HEK293 (cell line): ENCODE measurements at regions not wholly inside any gene's neighbourhood (a gene's known extent, or its start where the extent isn't known, plus 50 kb on each side); places are given as distances from the start of the nearest gene placed in this dataset.

Experiments
- SALL2 ChIP-seq: fragments of 450-650 bp; formaldehyde crosslinking; IDR thresholded peaks from 2 replicates; pipeline ENCODE4 v1.5.0; 2017; ENCODE audit warnings: missing biosample characterization, mild to moderate bottlenecking, missing genetic modification characterization, borderline replicate concordance
- SP2 ChIP-seq: fragments of 450-650 bp; formaldehyde crosslinking; IDR thresholded peaks from 2 replicates; pipeline ENCODE4 v1.5.1; 2016; ENCODE audit warnings: missing biosample characterization, missing genetic modification characterization
- SP7 ChIP-seq: fragments of 450-650 bp; formaldehyde crosslinking; IDR thresholded peaks from 2 replicates; pipeline ENCODE4 v1.5.1; 2016; ENCODE audit warnings: missing biosample characterization, missing genetic modification characterization
- ZEB2 ChIP-seq: fragments of 450-650 bp; formaldehyde crosslinking; IDR thresholded peaks from 2 replicates; pipeline ENCODE4 v1.5.1; 2016; ENCODE audit warnings: missing biosample characterization, missing genetic modification characterization
- ZNF223 ChIP-seq: fragments of 450-650 bp; formaldehyde crosslinking; IDR thresholded peaks from 2 replicates; pipeline ENCODE4 v1.5.1; 2016; ENCODE audit warnings: missing biosample characterization, missing genetic modification characterization
- ZNF311 ChIP-seq: fragments of 450-650 bp; formaldehyde crosslinking; IDR thresholded peaks from 2 replicates; pipeline ENCODE4 v1.5.1; 2017; ENCODE audit warnings: missing biosample characterization, missing genetic modification characterization, borderline replicate concordance
- ZNF529 ChIP-seq: fragments of 450-650 bp; formaldehyde crosslinking; IDR thresholded peaks from 2 replicates; pipeline ENCODE4 v1.5.1; 2017; ENCODE audit warnings: missing genetic modification characterization, missing biosample characterization; ENCODE audit not compliant: insufficient replicate concordance
- ZNF571 ChIP-seq: fragments of 450-650 bp; formaldehyde crosslinking; IDR thresholded peaks from 2 replicates; pipeline ENCODE4 v1.5.0; 2017; ENCODE audit warnings: missing biosample characterization, missing genetic modification characterization
- ZNF596 ChIP-seq: fragments of 450-650 bp; IDR thresholded peaks from 2 replicates; pipeline ENCODE4 v1.5.0; 2018; ENCODE audit warnings: missing biosample characterization, mild to moderate bottlenecking, missing genetic modification characterization, moderate library complexity
- TF ChIP-seq, protein P1 (sequence below): fragments of 450-650 bp; formaldehyde crosslinking; IDR thresholded peaks from 2 replicates; pipeline ENCODE4 v1.5.1; 2016; ENCODE audit warnings: missing biosample characterization, missing genetic modification characterization

DNA sequence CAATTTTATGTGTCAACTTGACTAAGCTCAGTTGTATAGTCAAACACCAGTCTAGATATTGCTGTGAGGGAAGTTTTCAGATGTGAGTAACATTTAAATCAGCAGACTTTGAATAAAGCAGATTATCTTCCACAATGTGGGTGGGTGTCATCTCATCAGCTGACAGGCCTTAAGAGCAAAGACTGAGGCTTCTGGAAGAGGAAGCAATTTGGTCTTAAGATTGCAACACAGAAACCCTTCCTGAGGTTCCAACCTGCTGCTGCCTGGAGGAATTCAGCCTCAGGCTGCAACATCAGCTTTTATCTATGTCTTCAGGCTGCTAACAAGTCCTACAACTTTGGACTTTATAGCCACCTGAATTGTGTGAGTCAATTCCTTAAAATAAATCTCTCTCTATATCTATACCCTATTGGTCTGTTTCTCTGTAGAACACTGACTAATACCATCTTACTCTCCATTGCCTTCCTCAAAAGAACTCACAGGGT, 277.2 kb upstream of the PLET1 start:
- no peak for TF ChIP-seq ZNF571 (tag by site-specific recombination)
- no peak for TF ChIP-seq SP7
- TF ChIP-seq, protein P1, sequence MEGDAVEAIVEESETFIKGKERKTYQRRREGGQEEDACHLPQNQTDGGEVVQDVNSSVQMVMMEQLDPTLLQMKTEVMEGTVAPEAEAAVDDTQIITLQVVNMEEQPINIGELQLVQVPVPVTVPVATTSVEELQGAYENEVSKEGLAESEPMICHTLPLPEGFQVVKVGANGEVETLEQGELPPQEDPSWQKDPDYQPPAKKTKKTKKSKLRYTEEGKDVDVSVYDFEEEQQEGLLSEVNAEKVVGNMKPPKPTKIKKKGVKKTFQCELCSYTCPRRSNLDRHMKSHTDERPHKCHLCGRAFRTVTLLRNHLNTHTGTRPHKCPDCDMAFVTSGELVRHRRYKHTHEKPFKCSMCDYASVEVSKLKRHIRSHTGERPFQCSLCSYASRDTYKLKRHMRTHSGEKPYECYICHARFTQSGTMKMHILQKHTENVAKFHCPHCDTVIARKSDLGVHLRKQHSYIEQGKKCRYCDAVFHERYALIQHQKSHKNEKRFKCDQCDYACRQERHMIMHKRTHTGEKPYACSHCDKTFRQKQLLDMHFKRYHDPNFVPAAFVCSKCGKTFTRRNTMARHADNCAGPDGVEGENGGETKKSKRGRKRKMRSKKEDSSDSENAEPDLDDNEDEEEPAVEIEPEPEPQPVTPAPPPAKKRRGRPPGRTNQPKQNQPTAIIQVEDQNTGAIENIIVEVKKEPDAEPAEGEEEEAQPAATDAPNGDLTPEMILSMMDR (tag by site-specific recombination): no peak
- no peak for TF ChIP-seq ZNF223
- TF ChIP-seq ZNF311 (tag by site-specific recombination): no peak
- TF ChIP-seq ZEB2 (tag by site-specific recombination): no peak
- TF ChIP-seq SALL2 (tag by site-specific recombination): no peak
- TF ChIP-seq ZNF596 (tag by site-specific recombination): no peak
- TF ChIP-seq SP2 (tag by site-specific recombination): no peak
- no peak for TF ChIP-seq ZNF529 (tag by site-specific recombination)
